ENCODE measurements at regions not wholly inside any gene's neighbourhood (a gene's known extent, or its start where the extent isn't known, plus 50 kb on each side); places are given as distances from the start of the nearest gene placed in this dataset.

DNA sequence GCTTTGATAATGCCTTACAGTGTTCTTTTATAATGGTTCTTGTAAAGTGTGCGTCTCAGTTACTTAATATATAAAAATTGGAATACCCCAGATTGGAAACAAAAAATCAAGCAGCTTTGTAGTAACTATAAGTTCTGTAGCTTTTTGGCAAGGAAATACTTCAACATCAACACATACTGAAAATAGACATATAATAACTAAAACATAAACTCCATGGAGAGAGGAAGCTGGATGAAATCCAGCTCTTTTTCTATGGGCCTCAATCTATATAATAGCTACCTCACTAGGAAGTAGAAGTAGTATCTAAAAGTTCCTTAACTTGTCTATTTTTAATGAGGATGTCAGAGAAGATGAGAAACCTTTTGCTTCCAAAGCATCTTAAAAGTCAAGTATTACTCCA is 313.3 kb upstream of the NFIA start:
- Histone ChIP-seq H3K9me3 (ENCODE audit: control insufficient read depth, low read length) (no peaks in the 10 kb centered on the region), H3K36me3 (ENCODE audit: control insufficient read depth, insufficient read depth, low read length) (no peaks in the 10 kb centered on the region), H3K4me1 (no peaks in the 10 kb centered on the region), H3K4me2 (ENCODE audit: low read length) (no peak overlapping the region), H3K9ac (no peak overlapping the region), H3K79me2 (no peaks in the 10 kb centered on the region), H3K4me3 (ENCODE audit: low read depth, low read length) (no peak overlapping the region), H3K27ac (no peak overlapping the region), H2AFZ (no peak overlapping the region), H3K27me3 (ENCODE audit: control insufficient read depth, insufficient read depth, low read length) (no peaks in the 10 kb centered on the region)
- TF ChIP-seq CTCF (IDR thresholded peaks at IDR 0.05) = no peak

GRCh38 chr1:60765204-60765603 is 317.2 kb upstream of the NFIA start:
- Histone ChIP-seq H3K9me3 (ENCODE audit: control insufficient read depth, low read length) (no peaks in the 10 kb centered on the region), H3K36me3 (ENCODE audit: control insufficient read depth, insufficient read depth, low read length) (no peaks in the 10 kb centered on the region)
- TF ChIP-seq CTCF (IDR thresholded peaks at IDR 0.05) = no peak

GRCh38 chr1:60764489-60764888 is 317.9 kb upstream of the NFIA start:
- no peak for TF ChIP-seq CTCF (IDR thresholded peaks at IDR 0.05)
- Histone ChIP-seq H3K36me3 (ENCODE audit: control insufficient read depth, insufficient read depth, low read length) (no peaks in the 10 kb centered on the region), H3K27ac (no peak overlapping the region), H2AFZ (no peak overlapping the region), H3K4me2 (ENCODE audit: low read length) (no peak overlapping the region), H3K9ac (no peak overlapping the region), H3K4me1 (no peaks in the 10 kb centered on the region), H3K79me2 (no peaks in the 10 kb centered on the region), H3K9me3 (ENCODE audit: control insufficient read depth, low read length) (no peaks in the 10 kb centered on the region), H3K4me3 (ENCODE audit: low read depth, low read length) (no peak overlapping the region), H3K27me3 (ENCODE audit: control insufficient read depth, insufficient read depth, low read length) (no peaks in the 10 kb centered on the region)

More at GRCh38 chr1:60765204-60765603, 317.2 kb upstream of the NFIA start:
- Histone ChIP-seq H3K4me3 (ENCODE audit: low read depth, low read length) (no peak overlapping the region), H3K27ac (no peak overlapping the region), H2AFZ (no peak overlapping the region), H3K9ac (no peak overlapping the region), H3K27me3 (ENCODE audit: control insufficient read depth, insufficient read depth, low read length) (no peaks in the 10 kb centered on the region), H3K4me2 (ENCODE audit: low read length) (no peak overlapping the region), H3K4me1 (no peaks in the 10 kb centered on the region), H3K79me2 (no peaks in the 10 kb centered on the region)

- H2AFZ ChIP-seq = no peak overlapping the region
- TF ChIP-seq CTCF (IDR thresholded peaks at IDR 0.05) = no peak
- H3K9ac ChIP-seq = no peak overlapping the region
- H3K36me3 ChIP-seq (ENCODE audit: control insufficient read depth, insufficient read depth, low read length) = no peaks in the 10 kb centered on the region
- H3K4me3 ChIP-seq (ENCODE audit: low read depth, low read length) = no peak overlapping the region
- no peaks in the 10 kb centered on the region for H3K4me1 ChIP-seq
- no peaks in the 10 kb centered on the region for H3K27me3 ChIP-seq (ENCODE audit: control insufficient read depth, insufficient read depth, low read length)
- H3K4me2 ChIP-seq (ENCODE audit: low read length) = no peak overlapping the region
- no peaks in the 10 kb centered on the region for H3K79me2 ChIP-seq
- no peaks in the 10 kb centered on the region for H3K9me3 ChIP-seq (ENCODE audit: control insufficient read depth, low read length)
- no peak overlapping the region for H3K27ac ChIP-seq
Measured at GRCh38 chr1:60763741-60764140, 318.6 kb upstream of the NFIA start.

DNA sequence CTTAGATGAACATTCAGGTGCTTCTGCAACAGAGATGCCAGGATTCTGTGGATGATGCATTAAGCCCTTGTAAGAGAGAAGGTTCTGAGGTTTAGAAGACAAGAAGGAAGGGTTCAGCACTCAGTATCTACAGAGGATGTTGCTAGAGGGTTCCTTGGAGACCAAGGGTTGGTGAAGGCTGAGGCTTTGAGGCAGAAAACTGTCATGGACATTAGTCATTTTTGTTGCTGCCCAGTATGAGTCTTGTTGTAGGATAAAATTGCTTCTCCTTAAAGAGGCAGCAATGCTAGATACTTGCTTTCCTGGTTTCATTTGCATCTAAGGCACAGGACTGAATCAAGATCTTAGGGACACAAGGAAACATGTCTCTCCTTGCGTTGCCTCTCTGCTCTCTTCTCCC is 319.4 kb upstream of the NFIA start:
- no peak overlapping the region for H2AFZ ChIP-seq
- H3K36me3 ChIP-seq (ENCODE audit: control insufficient read depth, insufficient read depth, low read length) = no peaks in the 10 kb centered on the region
- TF ChIP-seq CTCF (IDR thresholded peaks at IDR 0.05) = no peak
- H3K27me3 ChIP-seq (ENCODE audit: control insufficient read depth, insufficient read depth, low read length) = no peaks in the 10 kb centered on the region
- no peaks in the 10 kb centered on the region for H3K4me1 ChIP-seq
- no peak overlapping the region for H3K4me2 ChIP-seq (ENCODE audit: low read length)
- no peak overlapping the region for H3K9ac ChIP-seq
- no peak overlapping the region for H3K4me3 ChIP-seq (ENCODE audit: low read depth, low read length)
- H3K27ac ChIP-seq = no peak overlapping the region
- no peaks in the 10 kb centered on the region for H3K79me2 ChIP-seq
- no peaks in the 10 kb centered on the region for H3K9me3 ChIP-seq (ENCODE audit: control insufficient read depth, low read length)
